ENCODE measurements at regions not wholly inside any gene's neighbourhood (a gene's known extent, or its start where the extent isn't known, plus 50 kb on each side); places are given as distances from the start of the nearest gene placed in this dataset.

DNA sequence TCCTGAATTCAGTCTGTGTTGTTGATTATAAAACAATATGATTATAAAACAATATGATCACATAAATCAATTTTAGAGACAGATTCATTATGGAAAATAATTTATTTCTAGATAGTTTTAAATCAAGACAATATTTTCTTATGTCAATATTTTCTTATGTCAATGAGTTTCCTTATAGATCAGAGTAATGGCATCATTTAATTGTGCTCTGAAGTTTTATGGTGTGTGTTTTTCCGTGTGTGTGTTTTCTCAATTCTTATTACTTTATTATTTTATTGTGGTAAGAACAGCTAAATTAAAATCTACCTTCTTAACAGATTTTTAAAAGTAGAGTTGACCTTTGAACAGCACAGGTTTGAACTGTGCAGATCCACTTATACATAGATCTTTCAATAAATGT lies 105.3 kb upstream of the SLCO1B1 start:
- H2BK5ac ChIP-seq (ENCODE audit: low read depth, low read length, poor library complexity, severe bottlenecking): no peak overlapping the region
- no peak for DNase-seq
- H2AFZ ChIP-seq (ENCODE audit: low read depth, low read length): no peak overlapping the region
- no peak overlapping the region for H3K14ac ChIP-seq (ENCODE audit: low read length in 2 of 2)
- no peak overlapping the region for H3K9ac ChIP-seq (ENCODE audit: low read length)
- H2BK15ac ChIP-seq (ENCODE audit: low read depth, poor library complexity, severe bottlenecking): no peak overlapping the region
- H3K4me2 ChIP-seq (ENCODE audit: low read length, poor library complexity, severe bottlenecking): no peak overlapping the region
- no peak overlapping the region for H4K91ac ChIP-seq (ENCODE audit: low read length)
- H3K18ac ChIP-seq (ENCODE audit: low read depth in 1 of 2, low read length in 2 of 2): no peak overlapping the region
- H3K9me3 ChIP-seq (ENCODE audit: control insufficient read depth, low read length): peaks cover 7% of the 10 kb centered on the region
- WGBS: no CpG with 5 or more reads among the region's 1 CpG
- H3K27me3 ChIP-seq (ENCODE audit: control insufficient read depth in 1 of 2, insufficient read depth in 1 of 2, low read length in 2 of 2): no peaks in the 10 kb centered on the region
- no peaks in the 10 kb centered on the region for H3K79me1 ChIP-seq (replicated peaks; ENCODE audit: low read length, poor library complexity, severe bottlenecking)
- H3K4me3 ChIP-seq (ENCODE audit: insufficient read depth in 1 of 2, low read depth in 1 of 2, low read length in 2 of 2): no peak overlapping the region
- no peak overlapping the region for H3K23ac ChIP-seq (ENCODE audit: low read length in 2 of 2)
- H3K27ac ChIP-seq (ENCODE audit: low read length, poor library complexity, severe bottlenecking): no peak overlapping the region
- H2AK5ac ChIP-seq (ENCODE audit: low read length, severe bottlenecking): no peak overlapping the region
- no peaks in the 10 kb centered on the region for H3K36me3 ChIP-seq (ENCODE audit: control insufficient read depth in 1 of 2, insufficient read depth in 2 of 2, low read depth in 1 of 2, low read length in 2 of 2)
- no peak overlapping the region for H4K8ac ChIP-seq (ENCODE audit: low read length)
- H2BK12ac ChIP-seq (ENCODE audit: low read length in 2 of 2): no peak overlapping the region
- H2BK120ac ChIP-seq (ENCODE audit: low read depth, low read length): no peak overlapping the region
- H3K4me1 ChIP-seq (ENCODE audit: control insufficient read depth, insufficient read depth, low read depth, low read length): no peaks in the 10 kb centered on the region
- H3K4ac ChIP-seq (ENCODE audit: low read depth in 1 of 2, low read length in 2 of 2): no peak overlapping the region

DNA sequence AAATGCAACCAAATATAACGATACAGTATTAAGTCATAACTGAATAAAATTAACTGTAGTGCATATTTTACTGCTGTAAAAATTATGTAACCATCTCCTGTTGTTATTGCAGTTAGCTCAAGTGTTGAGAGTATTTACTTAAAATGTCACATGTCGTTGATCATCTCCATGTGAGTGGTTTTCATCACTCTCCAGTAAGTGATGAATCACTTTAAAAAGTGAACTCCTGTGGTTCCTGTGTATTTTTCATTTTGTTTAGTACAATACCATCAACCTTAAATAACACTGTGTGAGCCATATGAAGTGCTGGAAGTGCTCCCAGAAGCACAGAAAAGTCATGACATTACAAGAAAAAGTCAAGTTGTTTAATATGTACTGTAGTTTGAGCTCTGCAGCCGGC lies 104.7 kb upstream of the SLCO1B1 start:
- Histone ChIP-seq H3K27me3 (ENCODE audit: control insufficient read depth in 1 of 2, insufficient read depth in 1 of 2, low read length in 2 of 2) (no peaks in the 10 kb centered on the region), H2BK15ac (ENCODE audit: low read depth, poor library complexity, severe bottlenecking) (no peak overlapping the region), H2AK5ac (ENCODE audit: low read length, severe bottlenecking) (no peak overlapping the region), H4K8ac (ENCODE audit: low read length) (no peak overlapping the region), H2BK120ac (ENCODE audit: low read depth, low read length) (no peak overlapping the region), H3K27ac (ENCODE audit: low read length, poor library complexity, severe bottlenecking) (no peak overlapping the region), H3K4me3 (ENCODE audit: insufficient read depth in 1 of 2, low read depth in 1 of 2, low read length in 2 of 2) (no peak overlapping the region), H3K18ac (ENCODE audit: low read depth in 1 of 2, low read length in 2 of 2) (no peak overlapping the region), H2BK5ac (ENCODE audit: low read depth, low read length, poor library complexity, severe bottlenecking) (no peak overlapping the region), H3K36me3 (ENCODE audit: control insufficient read depth in 1 of 2, insufficient read depth in 2 of 2, low read depth in 1 of 2, low read length in 2 of 2) (no peaks in the 10 kb centered on the region), H3K4me1 (ENCODE audit: control insufficient read depth, insufficient read depth, low read depth, low read length) (no peaks in the 10 kb centered on the region), H3K4ac (ENCODE audit: low read depth in 1 of 2, low read length in 2 of 2) (no peak overlapping the region), H2AFZ (ENCODE audit: low read depth, low read length) (no peak overlapping the region), H3K14ac (ENCODE audit: low read length in 2 of 2) (no peak overlapping the region), H2BK12ac (ENCODE audit: low read length in 2 of 2) (no peak overlapping the region), H4K91ac (ENCODE audit: low read length) (no peak overlapping the region), H3K9ac (ENCODE audit: low read length) (no peak overlapping the region), H3K23ac (ENCODE audit: low read length in 2 of 2) (no peak overlapping the region), H3K79me1 (replicated peaks; ENCODE audit: low read length, poor library complexity, severe bottlenecking) (no peaks in the 10 kb centered on the region), H3K4me2 (ENCODE audit: low read length, poor library complexity, severe bottlenecking) (no peak overlapping the region), H3K9me3 (ENCODE audit: control insufficient read depth, low read length) (peaks cover 8% of the 10 kb centered on the region)
- WGBS: no CpG with 5 or more reads among the region's 3 CpGs
- DNase-seq: no peak

DNA sequence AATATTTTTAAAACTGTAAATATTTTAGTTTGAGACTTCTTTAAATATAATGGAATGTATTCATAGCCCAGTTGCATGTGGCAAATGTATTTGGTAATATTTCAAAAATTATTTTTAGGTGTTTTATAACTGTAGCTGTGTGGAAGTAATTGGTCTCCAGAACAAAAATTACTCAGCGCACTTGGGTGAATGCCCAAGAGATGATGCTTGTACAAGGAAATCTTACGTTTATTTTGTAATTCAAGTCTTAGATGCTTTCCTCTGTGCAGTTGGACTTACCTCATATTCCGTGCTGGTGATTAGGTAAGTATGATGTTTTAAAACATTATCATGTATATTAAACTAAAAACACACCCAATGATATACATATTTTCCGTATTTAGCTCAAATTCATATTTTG lies 76.7 kb upstream of the SLCO1B1 start:
- no peak overlapping the region for H3K9ac ChIP-seq (ENCODE audit: low read length)

DNA sequence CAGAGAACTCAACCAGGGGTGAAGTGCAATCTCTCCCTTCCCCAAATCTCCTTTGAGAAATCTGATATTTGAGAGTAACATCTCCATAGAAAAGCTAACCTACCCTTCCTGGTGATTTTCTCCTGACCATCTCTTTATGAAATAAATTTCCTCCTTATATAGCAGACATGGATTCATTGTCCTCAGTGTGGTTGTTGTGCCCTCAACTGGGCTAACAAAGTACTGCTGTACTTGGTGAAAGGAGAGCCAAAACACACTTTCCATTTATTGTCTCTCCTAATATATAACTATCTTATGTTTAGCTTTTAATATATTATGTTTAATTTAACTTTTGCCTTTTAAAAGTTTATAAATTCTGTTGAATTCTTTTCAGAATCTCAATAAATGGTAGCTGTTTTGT lies 65.1 kb upstream of the SLCO1B1 start:
- Histone ChIP-seq H3K36me3 (ENCODE audit: control insufficient read depth in 1 of 2, insufficient read depth in 2 of 2, low read depth in 1 of 2, low read length in 2 of 2) (no peaks in the 10 kb centered on the region), H4K8ac (ENCODE audit: low read length) (no peak overlapping the region), H4K91ac (ENCODE audit: low read length) (no peak overlapping the region), H2BK12ac (ENCODE audit: low read length in 2 of 2) (no peak overlapping the region), H2AFZ (ENCODE audit: low read depth, low read length) (no peak overlapping the region), H3K4ac (ENCODE audit: low read depth in 1 of 2, low read length in 2 of 2) (no peak overlapping the region), H3K79me1 (replicated peaks; ENCODE audit: low read length, poor library complexity, severe bottlenecking) (no peaks in the 10 kb centered on the region), H3K9me3 (ENCODE audit: control insufficient read depth, low read length) (peaks cover 14% of the 10 kb centered on the region), H2BK15ac (ENCODE audit: low read depth, poor library complexity, severe bottlenecking) (no peak overlapping the region), H3K4me1 (ENCODE audit: control insufficient read depth, insufficient read depth, low read depth, low read length) (no peaks in the 10 kb centered on the region), H3K27ac (ENCODE audit: low read length, poor library complexity, severe bottlenecking) (no peak overlapping the region), H3K18ac (ENCODE audit: low read depth in 1 of 2, low read length in 2 of 2) (no peak overlapping the region), H3K23ac (ENCODE audit: low read length in 2 of 2) (no peak overlapping the region), H3K4me3 (ENCODE audit: insufficient read depth in 1 of 2, low read depth in 1 of 2, low read length in 2 of 2) (no peak overlapping the region), H3K9ac (ENCODE audit: low read length) (no peak overlapping the region), H3K27me3 (ENCODE audit: control insufficient read depth in 1 of 2, insufficient read depth in 1 of 2, low read length in 2 of 2) (no peaks in the 10 kb centered on the region), H3K14ac (ENCODE audit: low read length in 2 of 2) (no peak overlapping the region), H2BK120ac (ENCODE audit: low read depth, low read length) (no peak overlapping the region), H2AK5ac (ENCODE audit: low read length, severe bottlenecking) (no peak overlapping the region), H3K4me2 (ENCODE audit: low read length, poor library complexity, severe bottlenecking) (no peak overlapping the region), H2BK5ac (ENCODE audit: low read depth, low read length, poor library complexity, severe bottlenecking) (no peak overlapping the region)
- no peak for DNase-seq

More for the DNA sequence above, 76.7 kb upstream of the SLCO1B1 start:
- Histone ChIP-seq H3K4me2 (ENCODE audit: low read length, poor library complexity, severe bottlenecking) (no peak overlapping the region), H4K8ac (ENCODE audit: low read length) (no peak overlapping the region), H3K27me3 (ENCODE audit: control insufficient read depth in 1 of 2, insufficient read depth in 1 of 2, low read length in 2 of 2) (no peaks in the 10 kb centered on the region), H3K18ac (ENCODE audit: low read depth in 1 of 2, low read length in 2 of 2) (no peak overlapping the region), H3K4me3 (ENCODE audit: insufficient read depth in 1 of 2, low read depth in 1 of 2, low read length in 2 of 2) (no peak overlapping the region), H3K27ac (ENCODE audit: low read length, poor library complexity, severe bottlenecking) (no peak overlapping the region), H2BK15ac (ENCODE audit: low read depth, poor library complexity, severe bottlenecking) (no peak overlapping the region), H3K14ac (ENCODE audit: low read length in 2 of 2) (no peak overlapping the region), H3K79me1 (replicated peaks; ENCODE audit: low read length, poor library complexity, severe bottlenecking) (no peaks in the 10 kb centered on the region), H3K9me3 (ENCODE audit: control insufficient read depth, low read length) (no peaks in the 10 kb centered on the region), H3K4me1 (ENCODE audit: control insufficient read depth, insufficient read depth, low read depth, low read length) (no peaks in the 10 kb centered on the region), H2AK5ac (ENCODE audit: low read length, severe bottlenecking) (no peak overlapping the region), H3K4ac (ENCODE audit: low read depth in 1 of 2, low read length in 2 of 2) (no peak overlapping the region), H2BK5ac (ENCODE audit: low read depth, low read length, poor library complexity, severe bottlenecking) (no peak overlapping the region), H4K91ac (ENCODE audit: low read length) (no peak overlapping the region), H3K23ac (ENCODE audit: low read length in 2 of 2) (no peak overlapping the region), H2BK120ac (ENCODE audit: low read depth, low read length) (no peak overlapping the region), H2BK12ac (ENCODE audit: low read length in 2 of 2) (no peak overlapping the region), H3K36me3 (ENCODE audit: control insufficient read depth in 1 of 2, insufficient read depth in 2 of 2, low read depth in 1 of 2, low read length in 2 of 2) (no peaks in the 10 kb centered on the region), H2AFZ (ENCODE audit: low read depth, low read length) (no peak overlapping the region)
- DNase-seq: no peak
- 88% methylated on average over 1 of the region's 4 CpGs for WGBS

Measured in mesenchymal stem cell (in vitro differentiated cells and primary cell).